Esophagus muscularis mucosa (tissue), 4 donors: ENCODE measurements at regions not wholly inside any gene's neighbourhood (a gene's known extent, or its start where the extent isn't known, plus 50 kb on each side); places are given as distances from the start of the nearest gene placed in this dataset.

Experiments used
- DNase-seq: peaks from one replicate; pipeline ENCODE4 v3.0.0-alpha.2; 2017; ENCODE audit errors: extremely low spot score
- H3K27ac ChIP-seq, 4 donors: fragments of 200-600 bp; sonication (generic); replicated peaks in 1 of 4; 1 replicate in 3 of 4; 2 replicates in 1 of 4; pipeline ENCODE4 v1.5.1; 2016 to 2019; ENCODE audit warnings: mild to moderate bottlenecking in 1 of 4
- H3K27me3 ChIP-seq, 4 donors: fragments of 200-600 bp; sonication (generic); one replicate each; pipeline versions ENCODE4 v1.5.1 to v1.6.0; 2016 to 2019
- H3K36me3 ChIP-seq, 4 donors: fragments of 200-600 bp; sonication (generic); one replicate each; pipeline ENCODE4 v1.5.1; 2016 to 2019
- H3K4me1 ChIP-seq, 4 donors: fragments of 200-600 bp; sonication (generic); one replicate each; pipeline ENCODE4 v1.5.1; 2016 to 2019
- H3K4me3 ChIP-seq, 4 donors: fragments of 200-600 bp; sonication (generic); 1 replicate in 2 of 4; 2 replicates in 2 of 4; pipeline ENCODE4 v1.5.1; 2016 to 2019; ENCODE audit warnings: mild to moderate bottlenecking in 4 of 4, moderate library complexity in 1 of 4
- H3K9me3 ChIP-seq, 4 donors: fragments of 200-600 bp; sonication (generic); 1 replicate in 3 of 4; 2 replicates in 1 of 4; pipeline ENCODE4 v1.5.1; 2016 to 2019
- CTCF ChIP-seq, 3 experiments: fragments of 200-600 bp in 2 of 3; fragments of 450-650 bp in 1 of 3; sonication (generic) in 2 of 3; IDR thresholded peaks; one replicate each; pipeline ENCODE4 v1.5.1; 2017 to 2019; ENCODE audit warnings: antibody characterized with exemption in 3 of 3, mild to moderate bottlenecking in 2 of 3, moderate library complexity in 1 of 3
- EP300 ChIP-seq: sonication (generic); formaldehyde crosslinking; IDR thresholded peaks from one replicate; pipeline ENCODE4 v1.6.1; 2017; ENCODE audit warnings: antibody characterized with exemption
- POLR2A ChIP-seq: fragments of 450-650 bp; IDR thresholded peaks from one replicate; pipeline ENCODE4 v1.6.1; 2017; ENCODE audit warnings: antibody characterized with exemption, moderate library complexity, mild to moderate bottlenecking, low read depth
- POLR2AphosphoS5 ChIP-seq, 2 donors: sonication (generic); formaldehyde crosslinking; IDR thresholded peaks; one replicate each; pipeline ENCODE4 v1.6.1; 2017; ENCODE audit warnings: antibody characterized with exemption in 2 of 2
- WGBS: methylation state at CpG from one replicate; pipeline ENCODE4 v1.1.5; 2018; 5-methylcytosine and 5-hydroxymethylcytosine counted together
- intact Hi-C: fragments of 100-400 bp; cut with DNase I; formaldehyde crosslinking; loops from one replicate; pipeline ENCODE4 v1.15.1; 2023

GRCh38 chr11:130593064-130593463 is 144.6 kb downstream of the ADAMTS15 start:
- DNase-seq: no peak
- intact Hi-C loops: no loop called here
- no peaks in the 10 kb centered on the region for H3K9me3 ChIP-seq
- H3K27me3 ChIP-seq: no peaks in the 10 kb centered on the region
- 100% methylated on average over 2 of the region's 2 CpGs for WGBS
- H3K4me1 ChIP-seq: no peaks in the 10 kb centered on the region
- H3K27ac ChIP-seq: no peak overlapping the region
- no peak overlapping the region for H3K4me3 ChIP-seq
- no peaks in the 10 kb centered on the region for H3K36me3 ChIP-seq
- TF ChIP-seq EP300 (no peak), POLR2AphosphoS5 (IDR thresholded peaks at IDR 0.05) (no peak), CTCF (IDR thresholded peaks at IDR 0.05) (no peak), POLR2A (no peak)

GRCh38 chr11:130598433-130598832 is 150.0 kb downstream of the ADAMTS15 start:
- H3K27ac ChIP-seq: no peak overlapping the region
- TF ChIP-seq CTCF (IDR thresholded peaks at IDR 0.05) (no peak), EP300 (no peak), POLR2AphosphoS5 (IDR thresholded peaks at IDR 0.05) (no peak), POLR2A (no peak)
- intact Hi-C loops: no loop called here
- no peak for DNase-seq
- H3K9me3 ChIP-seq: no peaks in the 10 kb centered on the region
- H3K4me3 ChIP-seq: no peak overlapping the region
- WGBS: 95% methylated on average over 25 of the region's 25 CpGs
- no peaks in the 10 kb centered on the region for H3K36me3 ChIP-seq
- peaks cover 34 to 51% (median 42%) of the 10 kb centered on the region in 4 donors for H3K4me1 ChIP-seq
- no peaks in the 10 kb centered on the region for H3K27me3 ChIP-seq

- no peak for TF ChIP-seq CTCF (IDR thresholded peaks at IDR 0.05)
- Histone ChIP-seq H3K27ac (no peak overlapping the region), H3K4me1 (peaks cover 34 to 51% (median 42%) of the 10 kb centered on the region in 4 donors), H3K9me3 (no peaks in the 10 kb centered on the region), H3K27me3 (no peaks in the 10 kb centered on the region), H3K4me3 (no peak overlapping the region), H3K36me3 (no peaks in the 10 kb centered on the region)
- no peak for DNase-seq
- intact Hi-C loops: no loop called here
- WGBS: 60% methylated on average over 4 of the region's 4 CpGs
These were observed 150.7 kb downstream of the ADAMTS15 start for GRCh38 chr11:130599073-130599654.

GRCh38 chr11:130600139-130600538 is 151.7 kb downstream of the ADAMTS15 start:
- peak overlapping the region; percentile 24 to 73 (median 68) for H3K27ac ChIP-seq
- no peaks in the 10 kb centered on the region for H3K27me3 ChIP-seq
- intact Hi-C loops: no loop called here
- no peak overlapping the region for H3K4me3 ChIP-seq
- 68% methylated on average over 4 of the region's 4 CpGs for WGBS
- TF ChIP-seq CTCF (IDR thresholded peaks at IDR 0.05) (no peak), POLR2A (no peak)
- H3K36me3 ChIP-seq: no peaks in the 10 kb centered on the region
- peaks cover 34 to 51% (median 42%) of the 10 kb centered on the region in 4 donors for H3K4me1 ChIP-seq
- no peak for DNase-seq
- H3K9me3 ChIP-seq: no peaks in the 10 kb centered on the region

- 53% methylated on average over 5 of the region's 5 CpGs for WGBS
- Histone ChIP-seq H3K4me3 (no peak overlapping the region), H3K9me3 (no peaks in the 10 kb centered on the region), H3K4me1 (peaks cover 34 to 51% (median 42%) of the 10 kb centered on the region in 4 donors), H3K27me3 (no peaks in the 10 kb centered on the region), H3K27ac (peak overlapping the region; percentile 24 to 73 (median 68)), H3K36me3 (no peaks in the 10 kb centered on the region)
- intact Hi-C loops: no loop called here
- TF ChIP-seq CTCF (IDR thresholded peaks at IDR 0.05): no peak
- no peak for TF ChIP-seq POLR2A
- TF ChIP-seq POLR2AphosphoS5 (IDR thresholded peaks at IDR 0.05): no peak
- no peak for TF ChIP-seq EP300
- no peak for DNase-seq
These were observed 152.2 kb downstream of the ADAMTS15 start for GRCh38 chr11:130600616-130601015.
